IMR-90 (cell line): ENCODE measurements at regions not wholly inside any gene's neighbourhood (a gene's known extent, or its start where the extent isn't known, plus 50 kb on each side); places are given as distances from the start of the nearest gene placed in this dataset.
A peak's percentile ranks its signal among the peaks of the same experiment; 100 is the strongest.

Source experiments
- ATAC-seq: fragments of 200-7000 bp; cut with Tn5 transposase; 2 replicates; pipeline ENCODE4 v1.9.1; 2020; ENCODE audit warnings: low read depth, mild to moderate bottlenecking, moderate library complexity
- BruUV-seq: library from RNA; stranded (reverse); fragments of 400-500 nt; replicated peaks from 2 replicates; lab custom pipeline; 2021; lab: Mats Ljungman, UMichigan
- CTCF ChIA-PET: fragments of 300-600 bp; formaldehyde crosslinking; extraction: SDS; loops from one replicate; lab custom pipeline; 2021; ENCODE audit warnings: antibody characterized with exemption; lab: Yijun Ruan, JAX
- POLR2A ChIA-PET: fragments of 300-600 bp; sonication (Branson Sonifier 250); formaldehyde crosslinking; loops from one replicate; lab custom pipeline; 2022; ENCODE audit warnings: antibody characterized with exemption; ENCODE audit not compliant: unreplicated experiment; lab: Charles Lee
- DNase-seq: peaks from one replicate; pipeline ENCODE4 v3.0.0; 2013
- H2AFZ ChIP-seq: replicated peaks from 2 replicates; pipeline ENCODE3; 2013; ENCODE audit warnings: low read length, mild to moderate bottlenecking; ENCODE audit not compliant: poor library complexity
- H2AK5ac ChIP-seq: 2 replicates; pipeline ENCODE4 v1.6.1; 2013; ENCODE audit warnings: low read depth, low read length, inconsistent platforms
- H2AK9ac ChIP-seq: replicated peaks from 2 replicates; pipeline ENCODE3; 2013; ENCODE audit warnings: mild to moderate bottlenecking, low read depth, low read length, moderate library complexity; ENCODE audit not compliant: poor library complexity
- H2BK120ac ChIP-seq: 2 replicates; pipeline ENCODE4 v1.6.1; 2013; ENCODE audit warnings: low read depth, low read length, inconsistent platforms
- H2BK15ac ChIP-seq: 3 replicates; pipeline ENCODE4 v1.6.1; 2013; ENCODE audit warnings: low read depth, low read length, inconsistent platforms
- H2BK20ac ChIP-seq: 2 replicates; pipeline ENCODE4 v1.6.1; 2013; ENCODE audit warnings: low read depth, mild to moderate bottlenecking, inconsistent platforms, low read length, moderate library complexity
- H2BK5ac ChIP-seq: 2 replicates; pipeline ENCODE4 v1.6.1; 2013; ENCODE audit warnings: mild to moderate bottlenecking, low read depth, low read length, inconsistent platforms; ENCODE audit not compliant: poor library complexity, severe bottlenecking
- H3K14ac ChIP-seq: replicated peaks from 2 replicates; pipeline ENCODE4 v1.6.1; 2013; ENCODE audit warnings: low read depth, low read length, inconsistent platforms
- H3K18ac ChIP-seq: 2 replicates; pipeline ENCODE4 v1.6.1; 2013; ENCODE audit warnings: low read depth, low read length, control low read depth
- H3K23ac ChIP-seq: 2 replicates; pipeline ENCODE4 v1.6.1; 2013; ENCODE audit warnings: low read depth, low read length, inconsistent platforms
- H3K27ac ChIP-seq: 2 replicates; pipeline ENCODE4 v1.5.1; 2013; ENCODE audit warnings: mild to moderate bottlenecking, control low read depth, low read length; ENCODE audit not compliant: insufficient read depth
- H3K27me3 ChIP-seq: 2 replicates; pipeline ENCODE4 v1.6.1; 2013; ENCODE audit warnings: low read length; ENCODE audit not compliant: control insufficient read depth, insufficient read depth
- H3K36me3 ChIP-seq: 2 replicates; pipeline ENCODE4 v1.6.1; 2013; ENCODE audit warnings: low read length, mixed read lengths; ENCODE audit not compliant: control insufficient read depth, insufficient read depth
- H3K4ac ChIP-seq: 2 replicates; pipeline ENCODE4 v1.6.1; 2013; ENCODE audit warnings: low read depth, low read length, inconsistent platforms
- H3K4me1 ChIP-seq: 2 replicates; pipeline ENCODE4 v1.6.1; 2013; ENCODE audit warnings: low read length, mixed read lengths; ENCODE audit not compliant: control insufficient read depth, insufficient read depth
- H3K4me2 ChIP-seq: 2 replicates; pipeline ENCODE4 v1.6.1; 2013; ENCODE audit warnings: low read depth, mild to moderate bottlenecking, control low read depth, low read length, moderate library complexity
- H3K4me3 ChIP-seq: 2 replicates; pipeline ENCODE4 v1.5.1; 2013; ENCODE audit warnings: low read depth, mild to moderate bottlenecking, control low read depth, low read length, moderate library complexity; ENCODE audit not compliant: insufficient read depth
- H3K56ac ChIP-seq: 2 replicates; pipeline ENCODE4 v1.6.1; 2013; ENCODE audit warnings: low read length, inconsistent platforms; ENCODE audit not compliant: insufficient read depth; ENCODE audit errors: extremely low read depth
- H3K79me1 ChIP-seq, 2 experiments: 2 replicates each; pipeline ENCODE4 v1.6.1; 2013; ENCODE audit warnings: low read length in 2 of 2, inconsistent platforms in 1 of 2, low read depth in 1 of 2
- H3K9ac ChIP-seq: 2 replicates; pipeline ENCODE4 v1.6.1; 2013; ENCODE audit warnings: low read depth, low read length, control low read depth
- H3K9me1 ChIP-seq: 2 replicates; pipeline ENCODE4 v1.6.1; 2013; ENCODE audit warnings: low read length, inconsistent platforms; ENCODE audit not compliant: insufficient read depth
- H3K9me3 ChIP-seq: 2 replicates; pipeline ENCODE4 v1.6.1; 2013; ENCODE audit warnings: low read length; ENCODE audit not compliant: control insufficient read depth, insufficient read depth
- H4K20me1 ChIP-seq: 2 replicates; pipeline ENCODE4 v1.6.1; 2013; ENCODE audit warnings: low read length, inconsistent platforms; ENCODE audit not compliant: insufficient read depth
- H4K5ac ChIP-seq: 2 replicates; pipeline ENCODE4 v1.6.1; 2013; ENCODE audit warnings: mild to moderate bottlenecking, low read depth, low read length, control low read depth
- H4K8ac ChIP-seq, 2 experiments: 2 replicates each; pipeline ENCODE4 v1.6.1; 2013; ENCODE audit warnings: low read depth in 2 of 2, low read length in 2 of 2, control low read depth in 1 of 2, inconsistent platforms in 1 of 2
- H4K91ac ChIP-seq: 2 replicates; pipeline ENCODE4 v1.6.1; 2013; ENCODE audit warnings: low read depth, low read length, inconsistent platforms; ENCODE audit not compliant: insufficient read depth
- BHLHE40 ChIP-seq: fragments of 150-350 bp; IDR thresholded peaks from 2 replicates; pipeline ENCODE4 v1.6.1; 2016; ENCODE audit warnings: mild to moderate bottlenecking, low read depth, low read length
- CEBPB ChIP-seq: IDR thresholded peaks from 2 replicates; pipeline ENCODE4 v1.6.1; 2012; ENCODE audit warnings: low read depth, low read length, improper control_type of control experiment
- CHD1 ChIP-seq: IDR thresholded peaks from 2 replicates; pipeline ENCODE4 v1.6.1; 2012; ENCODE audit warnings: low read depth, low read length, improper control_type of control experiment
- FOS ChIP-seq: fragments of 150-350 bp; IDR thresholded peaks from 2 replicates; pipeline ENCODE4 v1.6.1; 2016; ENCODE audit warnings: low read depth, low read length
- MAFK ChIP-seq: IDR thresholded peaks from 2 replicates; pipeline ENCODE4 v1.6.1; 2012; ENCODE audit warnings: low read depth, low read length, improper control_type of control experiment
- MAZ ChIP-seq: IDR thresholded peaks from 2 replicates; pipeline ENCODE4 v1.6.1; 2012; ENCODE audit warnings: low read depth, mild to moderate bottlenecking, low read length, improper control_type of control experiment, moderate library complexity, borderline replicate concordance
- MXI1 ChIP-seq: IDR thresholded peaks from 2 replicates; pipeline ENCODE4 v1.6.1; 2012; ENCODE audit warnings: low read depth, mild to moderate bottlenecking, low read length, moderate library complexity, borderline replicate concordance
- NFE2L2 ChIP-seq: fragments of 150-350 bp; IDR thresholded peaks from 2 replicates; pipeline ENCODE4 v1.6.1; 2016; ENCODE audit warnings: low read depth, mild to moderate bottlenecking, low read length
- POLR2A ChIP-seq: IDR thresholded peaks from 2 replicates; pipeline ENCODE4 v1.6.1; 2012; ENCODE audit warnings: mild to moderate bottlenecking, low read depth, low read length
- RAD21 ChIP-seq: IDR thresholded peaks from 2 replicates; pipeline ENCODE4 v1.6.1; 2012; ENCODE audit warnings: low read length, improper control_type of control experiment
- RCOR1 ChIP-seq: IDR thresholded peaks from 2 replicates; pipeline ENCODE4 v1.6.1; 2012; ENCODE audit warnings: mild to moderate bottlenecking, low read length, improper control_type of control experiment; ENCODE audit not compliant: insufficient replicate concordance
- RFX5 ChIP-seq: IDR thresholded peaks from 2 replicates; pipeline ENCODE4 v1.8.0; 2012; ENCODE audit warnings: low read depth, mild to moderate bottlenecking, low read length, moderate library complexity
- SMC3 ChIP-seq: fragments of 150-350 bp; IDR thresholded peaks from 2 replicates; pipeline ENCODE4 v1.6.1; 2016; ENCODE audit warnings: low read depth, mild to moderate bottlenecking, antibody characterized with exemption, low read length, moderate library complexity
- WGBS, 2 experiments: methylation state at CpG; one replicate each; pipeline versions ENCODE4 v1.1.5 to v1.1.7; 2013; ENCODE audit warnings: missing lambda C conversion rate in 2 of 2; ENCODE audit not compliant: insufficient read length in 1 of 2; ENCODE audit errors: extremely low coverage in 2 of 2; 5-methylcytosine and 5-hydroxymethylcytosine counted together
- dilution Hi-C: fragments of 300-500 bp; cut with HindIII; formaldehyde crosslinking; loops from one replicate; pipeline ENCODE4 v1.14.3; 2018; ENCODE audit warnings: low sequenced_read_pairs; ENCODE audit not compliant: unreplicated experiment
- in situ Hi-C: fragments of 300-500 bp; cut with MboI; formaldehyde crosslinking; loops from 3 replicates; pipeline ENCODE4 v1.14.3; 2019; ENCODE audit warnings: low sequenced_read_pairs, inconsistent platforms, mixed read lengths
- intact Hi-C: fragments of 100-400 bp; cut with micrococcal nuclease; formaldehyde crosslinking; loops from 2 replicates; pipeline ENCODE4 v1.10.0; 2022
- TF ChIP-seq, protein P1 (sequence below): fragments of 150-350 bp; IDR thresholded peaks from 2 replicates; pipeline ENCODE4 v1.6.1; 2016; ENCODE audit warnings: low read depth, mild to moderate bottlenecking, low read length, moderate library complexity, borderline replicate concordance
- TF ChIP-seq, protein P2 (sequence below): conservative IDR thresholded peaks from 2 replicates; pipeline ENCODE4 v1.5.1; 2012; ENCODE audit warnings: mild to moderate bottlenecking, low read depth, low read length, improper control_type of control experiment
- TF ChIP-seq, protein P3 (sequence below): fragments of 150-350 bp; IDR thresholded peaks from 2 replicates; pipeline ENCODE4 v1.6.1; 2017; ENCODE audit warnings: mild to moderate bottlenecking, antibody characterized with exemption, low read length, low read depth

DNA sequence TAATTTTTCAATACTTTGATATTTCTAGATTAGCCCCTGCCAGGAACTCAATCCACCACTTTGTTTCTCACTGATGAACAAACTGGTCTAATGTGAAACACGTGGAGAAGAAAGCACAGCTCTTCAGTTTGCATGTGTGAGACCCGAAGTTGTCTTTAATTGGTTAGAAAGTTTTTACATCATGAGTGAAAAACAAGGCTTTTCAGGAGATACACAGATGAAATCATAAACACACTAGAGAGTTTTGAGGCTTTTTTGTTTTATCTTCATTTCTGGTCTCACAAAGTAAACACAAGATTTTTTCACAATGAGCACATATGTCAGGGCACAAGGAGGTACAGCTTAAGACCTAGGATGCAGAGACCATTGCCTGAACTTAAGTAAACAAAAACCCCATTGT lies 84.5 kb upstream of the MOCS2 start:
- Histone ChIP-seq H3K4me3 (no peak overlapping the region), H4K5ac (peak overlapping the region; percentile 45; the same call in 1 of the 2 replicates), H4K8ac (0 out of 4 replicates have a peak overlapping the region, but pooled peaks of 1 of the 2 experiments have one; percentile 20), H3K4me2 (peak overlapping the region; percentile 65; the same call in 1 of the 2 replicates), H3K4ac (peak overlapping the region; percentile 0; the same call in 1 of the 2 replicates), H3K79me1 (no peaks in the 10 kb centered on the region), H3K18ac (peak overlapping the region; percentile 51; the same call in 1 of the 2 replicates), H2AK5ac (no peak overlapping the region), H3K4me1 (peaks cover 9% of the 10 kb centered on the region), H2BK20ac (no peak overlapping the region), H3K9ac (no peak overlapping the region), H3K23ac (no peak overlapping the region), H2AFZ (no peak overlapping the region), H3K14ac (peak overlapping the region; percentile 20; the same call in 1 of the 2 replicates), H4K20me1 (no peaks in the 10 kb centered on the region), H2BK5ac (peak overlapping the region; percentile 24), H2BK120ac (peak overlapping the region; percentile 16; the same call in 1 of the 2 replicates), H3K9me3 (peaks cover 4% of the 10 kb centered on the region), H3K27ac (no peak overlapping the region; the same call in 1 of the 2 replicates), H3K9me1 (no peaks in the 10 kb centered on the region; the same call in 1 of the 2 replicates), H3K56ac (no peak overlapping the region), H3K27me3 (no peaks in the 10 kb centered on the region), H4K91ac (no peak overlapping the region), H3K36me3 (no peaks in the 10 kb centered on the region), H2AK9ac (no peak overlapping the region), H2BK15ac (peak overlapping the region; percentile 68; the same call in 1 of the 3 replicates)
- peak; percentile 81 for ATAC-seq
- ChIA-PET POLR2A (no interaction called here), CTCF (interaction anchor here (1.1 kb wide), 1 partner anchor 280 kb away, joined by 4 read pairs; no protein-coding TSS in a partner anchor)
- in situ Hi-C loops: no loop called here
- dilution Hi-C loops: no loop called here
- TF ChIP-seq BHLHE40: no peak
- TF ChIP-seq CHD1: no peak
- TF ChIP-seq, protein P1, sequence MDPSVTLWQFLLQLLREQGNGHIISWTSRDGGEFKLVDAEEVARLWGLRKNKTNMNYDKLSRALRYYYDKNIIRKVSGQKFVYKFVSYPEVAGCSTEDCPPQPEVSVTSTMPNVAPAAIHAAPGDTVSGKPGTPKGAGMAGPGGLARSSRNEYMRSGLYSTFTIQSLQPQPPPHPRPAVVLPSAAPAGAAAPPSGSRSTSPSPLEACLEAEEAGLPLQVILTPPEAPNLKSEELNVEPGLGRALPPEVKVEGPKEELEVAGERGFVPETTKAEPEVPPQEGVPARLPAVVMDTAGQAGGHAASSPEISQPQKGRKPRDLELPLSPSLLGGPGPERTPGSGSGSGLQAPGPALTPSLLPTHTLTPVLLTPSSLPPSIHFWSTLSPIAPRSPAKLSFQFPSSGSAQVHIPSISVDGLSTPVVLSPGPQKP: no peak
- no peak for TF ChIP-seq NFE2L2
- TF ChIP-seq CEBPB: no peak
- no peak for TF ChIP-seq MAFK
- TF ChIP-seq, protein P2, sequence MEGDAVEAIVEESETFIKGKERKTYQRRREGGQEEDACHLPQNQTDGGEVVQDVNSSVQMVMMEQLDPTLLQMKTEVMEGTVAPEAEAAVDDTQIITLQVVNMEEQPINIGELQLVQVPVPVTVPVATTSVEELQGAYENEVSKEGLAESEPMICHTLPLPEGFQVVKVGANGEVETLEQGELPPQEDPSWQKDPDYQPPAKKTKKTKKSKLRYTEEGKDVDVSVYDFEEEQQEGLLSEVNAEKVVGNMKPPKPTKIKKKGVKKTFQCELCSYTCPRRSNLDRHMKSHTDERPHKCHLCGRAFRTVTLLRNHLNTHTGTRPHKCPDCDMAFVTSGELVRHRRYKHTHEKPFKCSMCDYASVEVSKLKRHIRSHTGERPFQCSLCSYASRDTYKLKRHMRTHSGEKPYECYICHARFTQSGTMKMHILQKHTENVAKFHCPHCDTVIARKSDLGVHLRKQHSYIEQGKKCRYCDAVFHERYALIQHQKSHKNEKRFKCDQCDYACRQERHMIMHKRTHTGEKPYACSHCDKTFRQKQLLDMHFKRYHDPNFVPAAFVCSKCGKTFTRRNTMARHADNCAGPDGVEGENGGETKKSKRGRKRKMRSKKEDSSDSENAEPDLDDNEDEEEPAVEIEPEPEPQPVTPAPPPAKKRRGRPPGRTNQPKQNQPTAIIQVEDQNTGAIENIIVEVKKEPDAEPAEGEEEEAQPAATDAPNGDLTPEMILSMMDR: no peak
- TF ChIP-seq MXI1: no peak
- no peak for TF ChIP-seq FOS
- TF ChIP-seq, protein P3, sequence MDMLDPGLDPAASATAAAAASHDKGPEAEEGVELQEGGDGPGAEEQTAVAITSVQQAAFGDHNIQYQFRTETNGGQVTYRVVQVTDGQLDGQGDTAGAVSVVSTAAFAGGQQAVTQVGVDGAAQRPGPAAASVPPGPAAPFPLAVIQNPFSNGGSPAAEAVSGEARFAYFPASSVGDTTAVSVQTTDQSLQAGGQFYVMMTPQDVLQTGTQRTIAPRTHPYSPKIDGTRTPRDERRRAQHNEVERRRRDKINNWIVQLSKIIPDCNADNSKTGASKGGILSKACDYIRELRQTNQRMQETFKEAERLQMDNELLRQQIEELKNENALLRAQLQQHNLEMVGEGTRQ: no peak
- no peak for TF ChIP-seq MAZ
- no peak for TF ChIP-seq POLR2A
- TF ChIP-seq RCOR1: no peak
- TF ChIP-seq SMC3: no peak
- TF ChIP-seq RAD21: no peak
- no peak for TF ChIP-seq RFX5
- WGBS, 2 experiments: no CpG with 5 or more reads among the region's 2 CpGs
- no TSS peak for BruUV-seq
- intact Hi-C loops: no loop called here
- peak; percentile 69 for DNase-seq
